ENCODE measurements at regions not wholly inside any gene's neighbourhood (a gene's known extent, or its start where the extent isn't known, plus 50 kb on each side); places are given as distances from the start of the nearest gene placed in this dataset.

- no peaks in the 10 kb centered on the region for H3K9me3 ChIP-seq (ENCODE audit: low read length)
- no peaks in the 10 kb centered on the region for H4K20me1 ChIP-seq (ENCODE audit: insufficient read depth, low read length)
- H2AFZ ChIP-seq (ENCODE audit: low read length), result no peak overlapping the region
- no peaks in the 10 kb centered on the region for H3K36me3 ChIP-seq (ENCODE audit: insufficient read depth, low read length)
- POLR2A ChIA-PET, result no interaction called here
- H3K79me2 ChIP-seq (ENCODE audit: insufficient read depth, low read depth, low read length), result no peaks in the 10 kb centered on the region
- no peak overlapping the region for H3K4me3 ChIP-seq (ENCODE audit: low read depth, low read length, poor library complexity, severe bottlenecking)
- H3K4me1 ChIP-seq (ENCODE audit: insufficient read depth, low read length, poor library complexity, severe bottlenecking), result no peaks in the 10 kb centered on the region
- H3K27ac ChIP-seq (ENCODE audit: low read depth, low read length, poor library complexity, severe bottlenecking), result no peak overlapping the region
- intact Hi-C loops (cut with micrococcal nuclease; ENCODE audit: unreplicated experiment), result no loop called here
- no TSS peak for BruUV-seq (replicated peaks)
- DNase-seq (ENCODE audit: low spot score), result no peak
- TF ChIP-seq EZH2phosphoT487 (IDR thresholded peaks at IDR 0.05; ENCODE audit: borderline replicate concordance, low read depth, low read length), result no peak
- TF ChIP-seq CTCF (conservative IDR thresholded peaks at IDR 0.05; ENCODE audit: low read length), result no peak
- no peak overlapping the region for H3K4me2 ChIP-seq (ENCODE audit: low read length)
- CTCF ChIA-PET (ENCODE audit: unreplicated experiment), result no interaction called here
- H3K9me2 ChIP-seq (ENCODE audit: insufficient read depth, low read length), result no peaks in the 10 kb centered on the region
These were observed 376.2 kb upstream of the GRAMD2B start for GRCh38 chr5:126046846-126047571.

- Histone ChIP-seq H4K20me1 (ENCODE audit: insufficient read depth, low read length) (no peaks in the 10 kb centered on the region), H3K79me2 (ENCODE audit: insufficient read depth, low read depth, low read length) (no peaks in the 10 kb centered on the region), H2AFZ (ENCODE audit: low read length) (no peak overlapping the region), H3K4me1 (ENCODE audit: insufficient read depth, low read length, poor library complexity, severe bottlenecking) (no peaks in the 10 kb centered on the region), H3K27ac (ENCODE audit: low read depth, low read length, poor library complexity, severe bottlenecking) (no peak overlapping the region), H3K36me3 (ENCODE audit: insufficient read depth, low read length) (no peaks in the 10 kb centered on the region), H3K4me3 (ENCODE audit: low read depth, low read length, poor library complexity, severe bottlenecking) (no peak overlapping the region), H3K9me3 (ENCODE audit: low read length) (no peaks in the 10 kb centered on the region), H3K4me2 (ENCODE audit: low read length) (no peak overlapping the region), H3K9me2 (ENCODE audit: insufficient read depth, low read length) (no peaks in the 10 kb centered on the region)
- no peak for DNase-seq (ENCODE audit: low spot score)
- BruUV-seq (replicated peaks), result no TSS peak
- CTCF ChIA-PET (ENCODE audit: unreplicated experiment), result no interaction called here
- intact Hi-C loops (cut with micrococcal nuclease; ENCODE audit: unreplicated experiment), result no loop called here
- POLR2A ChIA-PET, result interaction anchor here (0.5 to 0.7 kb wide), 3 partner anchors 126 to 694 kb away, joined by 3 to 4 read pairs (median 3); no protein-coding TSS in a partner anchor
- no peak for TF ChIP-seq CTCF (conservative IDR thresholded peaks at IDR 0.05; ENCODE audit: low read length)
- no peak for TF ChIP-seq EZH2phosphoT487 (IDR thresholded peaks at IDR 0.05; ENCODE audit: borderline replicate concordance, low read depth, low read length)
These were observed 371.1 kb upstream of the GRAMD2B start for GRCh38 chr5:126052120-126052519.

- DNase-seq (ENCODE audit: low spot score), result no peak
- no peak overlapping the region for H3K4me3 ChIP-seq (ENCODE audit: low read depth, low read length, poor library complexity, severe bottlenecking)
- no peaks in the 10 kb centered on the region for H4K20me1 ChIP-seq (ENCODE audit: insufficient read depth, low read length)
- no peak overlapping the region for H2AFZ ChIP-seq (ENCODE audit: low read length)
- no peak for TF ChIP-seq CTCF (conservative IDR thresholded peaks at IDR 0.05; ENCODE audit: low read length)
- no peak for TF ChIP-seq EZH2phosphoT487 (IDR thresholded peaks at IDR 0.05; ENCODE audit: borderline replicate concordance, low read depth, low read length)
- ChIA-PET POLR2A (no interaction called here), CTCF (ENCODE audit: unreplicated experiment) (no interaction called here)
- no peak overlapping the region for H3K4me2 ChIP-seq (ENCODE audit: low read length)
- no peaks in the 10 kb centered on the region for H3K9me3 ChIP-seq (ENCODE audit: low read length)
- BruUV-seq (replicated peaks), result no TSS peak
- intact Hi-C loops (cut with micrococcal nuclease; ENCODE audit: unreplicated experiment), result no loop called here
- H3K27ac ChIP-seq (ENCODE audit: low read depth, low read length, poor library complexity, severe bottlenecking), result no peak overlapping the region
- no peaks in the 10 kb centered on the region for H3K36me3 ChIP-seq (ENCODE audit: insufficient read depth, low read length)
- H3K79me2 ChIP-seq (ENCODE audit: insufficient read depth, low read depth, low read length), result no peaks in the 10 kb centered on the region
- no peaks in the 10 kb centered on the region for H3K9me2 ChIP-seq (ENCODE audit: insufficient read depth, low read length)
- no peaks in the 10 kb centered on the region for H3K4me1 ChIP-seq (ENCODE audit: insufficient read depth, low read length, poor library complexity, severe bottlenecking)
These were observed 370.4 kb upstream of the GRAMD2B start for GRCh38 chr5:126052791-126053190.
